ENCODE measurements at regions not wholly inside any gene's neighbourhood (a gene's known extent, or its start where the extent isn't known, plus 50 kb on each side); places are given as distances from the start of the nearest gene placed in this dataset.

- no peaks in the 10 kb centered on the region for H3K36me3 ChIP-seq (ENCODE audit: control insufficient read depth in 4 of 4, insufficient read depth in 3 of 4, low read depth in 1 of 4, low read length in 3 of 4)
- WGBS, result 73% methylated on average over 2 of the region's 2 CpGs
- no peak overlapping the region for H3K4me3 ChIP-seq (ENCODE audit: low read depth in 1 of 3, low read length in 3 of 3)
- TF ChIP-seq ATF3 (IDR thresholded peaks at IDR 0.05), result no peak
- TF ChIP-seq EGR1 (IDR thresholded peaks at IDR 0.05; ENCODE audit: low read depth in 2 of 2), result no peak
- TF ChIP-seq YY1 (IDR thresholded peaks at IDR 0.05), result no peak
- TF ChIP-seq NR2F2 (IDR thresholded peaks at IDR 0.05), result no peak
- TF ChIP-seq CTCF (IDR thresholded peaks at IDR 0.05; ENCODE audit: low read depth, low read length, missing input control), result no peak
- no peak for TF ChIP-seq FOXA2 (IDR thresholded peaks at IDR 0.05)
- no peak for TF ChIP-seq RXRA (IDR thresholded peaks at IDR 0.05)
- no peaks in the 10 kb centered on the region for H3K9me3 ChIP-seq (ENCODE audit: control insufficient read depth in 4 of 4, low read length in 3 of 4)
- H3K9ac ChIP-seq (ENCODE audit: low read depth in 1 of 2, low read length in 2 of 2), result no peak overlapping the region
- no peak overlapping the region for H3K27ac ChIP-seq (ENCODE audit: low read depth in 1 of 2, low read length in 2 of 2)
- no peaks in the 10 kb centered on the region for H3K4me1 ChIP-seq (ENCODE audit: control insufficient read depth in 4 of 4, insufficient read depth in 4 of 4, low read length in 3 of 4)
- no peaks in the 10 kb centered on the region for H3K27me3 ChIP-seq (ENCODE audit: control insufficient read depth in 4 of 4, insufficient read depth in 4 of 4, low read length in 3 of 4)
- no peak for DNase-seq (ENCODE audit: low spot score)
Observed at GRCh38 chr13:34762312-34762711, 179.8 kb upstream of the NBEA start.

- Histone ChIP-seq H3K9me3 (ENCODE audit: control insufficient read depth in 4 of 4, low read length in 3 of 4) (peaks cover 0 to 2% (median 0%) of the 10 kb centered on the region in 4 donors), H3K27ac (ENCODE audit: low read depth in 1 of 2, low read length in 2 of 2) (no peak overlapping the region), H3K4me3 (ENCODE audit: low read depth in 1 of 3, low read length in 3 of 3) (no peak overlapping the region), H3K27me3 (ENCODE audit: control insufficient read depth in 4 of 4, insufficient read depth in 4 of 4, low read length in 3 of 4) (no peaks in the 10 kb centered on the region), H3K9ac (ENCODE audit: low read depth in 1 of 2, low read length in 2 of 2) (no peak overlapping the region), H3K4me1 (ENCODE audit: control insufficient read depth in 4 of 4, insufficient read depth in 4 of 4, low read length in 3 of 4) (no peaks in the 10 kb centered on the region), H3K36me3 (ENCODE audit: control insufficient read depth in 4 of 4, insufficient read depth in 3 of 4, low read depth in 1 of 4, low read length in 3 of 4) (no peaks in the 10 kb centered on the region)
- TF ChIP-seq EGR1 (IDR thresholded peaks at IDR 0.05; ENCODE audit: low read depth in 2 of 2) (no peak), YY1 (IDR thresholded peaks at IDR 0.05) (no peak), NR2F2 (IDR thresholded peaks at IDR 0.05) (no peak), JUND (IDR thresholded peaks at IDR 0.05) (no peak), MAX (IDR thresholded peaks at IDR 0.05) (no peak), GABPA (IDR thresholded peaks at IDR 0.05 in 1 of 2, conservative IDR thresholded peaks at IDR 0.05 in 1 of 2) (no peak), HNF4G (IDR thresholded peaks at IDR 0.05) (no peak)
- DNase-seq (ENCODE audit: low spot score), result no peak
- 82% methylated on average over 2 of the region's 2 CpGs for WGBS
Observed at GRCh38 chr13:34764246-34764645, 177.8 kb upstream of the NBEA start.

- no peak for DNase-seq (ENCODE audit: low spot score)
- Histone ChIP-seq H3K4me1 (ENCODE audit: control insufficient read depth in 4 of 4, insufficient read depth in 4 of 4, low read length in 3 of 4) (no peaks in the 10 kb centered on the region), H3K27ac (ENCODE audit: low read depth in 1 of 2, low read length in 2 of 2) (no peak overlapping the region), H3K4me3 (ENCODE audit: low read depth in 1 of 3, low read length in 3 of 3) (no peak overlapping the region), H3K9me3 (ENCODE audit: control insufficient read depth in 4 of 4, low read length in 3 of 4) (peaks cover 0 to 2% (median 0%) of the 10 kb centered on the region in 4 donors), H3K9ac (ENCODE audit: low read depth in 1 of 2, low read length in 2 of 2) (no peak overlapping the region), H3K27me3 (ENCODE audit: control insufficient read depth in 4 of 4, insufficient read depth in 4 of 4, low read length in 3 of 4) (no peaks in the 10 kb centered on the region), H3K36me3 (ENCODE audit: control insufficient read depth in 4 of 4, insufficient read depth in 3 of 4, low read depth in 1 of 4, low read length in 3 of 4) (no peaks in the 10 kb centered on the region)
- WGBS, result 91% methylated on average over 6 of the region's 6 CpGs
- TF ChIP-seq JUND (IDR thresholded peaks at IDR 0.05) (no peak), FOXA1 (IDR thresholded peaks at IDR 0.05) (no peak), RAD21 (IDR thresholded peaks at IDR 0.05) (no peak), FOXA2 (IDR thresholded peaks at IDR 0.05) (no peak), YY1 (IDR thresholded peaks at IDR 0.05) (no peak), NR2F2 (IDR thresholded peaks at IDR 0.05) (no peak), RXRA (IDR thresholded peaks at IDR 0.05) (no peak), HNF4A (conservative IDR thresholded peaks at IDR 0.05) (no peak)
Observed at GRCh38 chr13:34765446-34766180, 176.5 kb upstream of the NBEA start.

All from liver (tissue), 8 donors.